ENCODE measurements at regions not wholly inside any gene's neighbourhood (a gene's known extent, or its start where the extent isn't known, plus 50 kb on each side); places are given as distances from the start of the nearest gene placed in this dataset.

DNA sequence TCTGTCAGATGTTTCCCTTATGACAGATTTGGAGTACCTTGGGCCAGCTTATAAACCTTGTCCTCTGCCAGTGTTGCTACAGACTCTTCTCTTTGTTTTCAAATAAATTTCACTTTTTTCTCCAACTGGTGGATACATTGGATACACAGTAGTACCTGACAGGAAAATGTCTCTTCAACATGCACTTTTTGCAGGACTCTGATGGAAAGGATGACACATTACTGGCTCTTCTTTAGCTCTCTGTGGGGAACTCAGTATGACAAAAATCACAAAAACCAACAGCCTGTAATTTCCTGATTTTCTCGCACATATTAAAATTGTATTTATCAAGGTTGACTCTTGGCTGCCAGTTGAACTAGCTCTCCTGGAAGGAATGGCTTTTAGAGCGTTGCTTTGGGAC is 61.3 kb upstream of the GIMD1 start:
- no peak for DNase-seq (ENCODE audit: low read depth in 2 of 2)

DNA sequence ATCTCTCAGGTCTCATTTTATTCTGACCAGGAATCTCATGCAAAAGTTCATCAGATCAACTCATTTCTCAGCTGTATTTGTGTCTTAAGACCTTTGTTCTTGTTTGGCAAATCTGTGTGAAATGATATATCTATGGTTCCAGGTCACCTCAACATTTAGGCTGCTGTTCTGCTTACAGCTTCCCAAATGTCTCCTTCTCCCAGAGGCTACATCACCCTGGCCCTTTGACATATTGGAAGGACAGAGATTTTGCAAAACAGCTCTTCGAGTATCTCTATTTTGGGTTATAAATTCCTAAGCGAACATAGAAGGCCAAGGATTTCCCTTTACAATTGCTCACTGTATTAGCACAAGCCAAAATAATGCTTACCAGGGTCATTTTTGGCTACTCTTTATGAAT is 57.5 kb upstream of the GIMD1 start:
- no peak for DNase-seq (ENCODE audit: low read depth in 2 of 2)

DNA sequence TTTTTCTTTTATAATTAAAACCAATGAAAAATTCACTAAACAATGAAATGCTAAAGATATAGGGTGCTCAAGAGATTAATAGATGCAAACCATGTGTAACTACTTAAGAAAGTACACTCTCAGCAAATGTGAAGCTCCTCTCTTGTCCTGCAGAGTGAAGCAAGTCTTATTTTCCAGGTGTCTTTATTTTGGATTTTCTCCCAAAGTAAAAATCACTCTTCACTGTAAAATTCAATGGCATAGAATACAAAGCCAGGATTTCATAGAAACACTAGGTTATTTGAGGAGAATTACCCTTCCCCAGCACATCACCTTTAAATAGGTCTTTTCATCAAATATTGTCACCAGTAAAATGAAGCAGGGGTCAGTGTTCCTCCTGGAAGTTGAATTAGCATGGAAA is 57.0 kb upstream of the GIMD1 start:
- no peak for DNase-seq (ENCODE audit: low read depth in 2 of 2)

DNA sequence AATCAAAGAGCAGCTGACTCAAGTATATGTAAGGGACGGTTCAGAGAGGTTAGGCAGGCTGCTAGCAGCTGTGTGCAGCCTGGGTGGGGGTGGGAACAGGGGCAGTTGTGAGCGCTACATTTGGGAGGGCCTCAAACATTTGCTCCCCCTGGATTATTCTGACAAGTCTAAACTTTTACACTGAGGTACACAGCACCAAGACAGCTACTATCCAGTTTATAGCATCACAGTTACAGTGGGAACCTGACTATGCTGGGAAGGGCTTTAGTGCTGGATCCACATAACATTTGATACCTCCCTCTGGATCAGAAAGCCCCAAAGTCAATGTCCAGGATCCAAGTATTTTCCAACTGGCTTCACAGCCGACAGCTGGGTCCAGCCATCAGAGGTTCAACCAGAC is 55.8 kb upstream of the GIMD1 start:
- no peak for DNase-seq (ENCODE audit: low read depth in 2 of 2)

DNA sequence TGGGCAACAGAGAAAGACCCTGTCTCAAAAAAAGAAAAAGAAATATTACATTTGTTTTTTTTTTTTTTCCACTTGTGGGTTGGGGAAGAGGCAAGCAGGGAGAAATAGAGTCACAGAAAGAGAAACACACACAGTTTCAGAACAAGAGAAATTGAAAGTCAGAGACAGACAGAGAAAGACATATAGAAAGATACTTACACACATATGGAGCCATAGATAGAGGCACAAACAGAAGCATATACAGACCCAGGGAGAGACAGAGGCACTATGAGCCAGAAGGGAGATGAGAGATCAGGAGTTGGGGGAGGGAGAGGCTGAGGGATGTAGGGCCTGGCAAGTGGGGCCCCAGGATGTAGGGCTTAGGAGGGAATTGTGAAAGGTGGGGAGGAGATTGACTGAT is 55.2 kb upstream of the GIMD1 start:
- DNase-seq (ENCODE audit: low read depth in 2 of 2) = no peak

DNA sequence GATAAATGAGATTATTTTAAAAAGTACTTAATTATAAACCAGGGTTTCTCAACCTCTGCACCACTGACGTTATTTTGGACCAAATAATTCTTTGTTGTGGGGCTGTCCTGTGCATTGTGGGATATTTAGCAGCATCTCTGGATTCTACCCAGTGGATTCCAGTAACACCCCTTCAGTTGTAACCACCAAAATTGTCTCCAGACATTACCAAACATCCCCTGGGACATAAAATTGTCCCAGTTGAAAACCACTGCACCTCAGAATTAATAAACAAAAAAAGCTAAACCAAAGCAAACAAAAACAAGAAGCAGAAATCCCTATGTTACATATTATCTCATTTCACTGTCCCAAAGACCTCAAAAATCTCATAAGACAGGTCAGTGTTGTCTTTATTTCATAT is 54.2 kb upstream of the GIMD1 start:
- DNase-seq (ENCODE audit: low read depth in 2 of 2) = no peak

DNA sequence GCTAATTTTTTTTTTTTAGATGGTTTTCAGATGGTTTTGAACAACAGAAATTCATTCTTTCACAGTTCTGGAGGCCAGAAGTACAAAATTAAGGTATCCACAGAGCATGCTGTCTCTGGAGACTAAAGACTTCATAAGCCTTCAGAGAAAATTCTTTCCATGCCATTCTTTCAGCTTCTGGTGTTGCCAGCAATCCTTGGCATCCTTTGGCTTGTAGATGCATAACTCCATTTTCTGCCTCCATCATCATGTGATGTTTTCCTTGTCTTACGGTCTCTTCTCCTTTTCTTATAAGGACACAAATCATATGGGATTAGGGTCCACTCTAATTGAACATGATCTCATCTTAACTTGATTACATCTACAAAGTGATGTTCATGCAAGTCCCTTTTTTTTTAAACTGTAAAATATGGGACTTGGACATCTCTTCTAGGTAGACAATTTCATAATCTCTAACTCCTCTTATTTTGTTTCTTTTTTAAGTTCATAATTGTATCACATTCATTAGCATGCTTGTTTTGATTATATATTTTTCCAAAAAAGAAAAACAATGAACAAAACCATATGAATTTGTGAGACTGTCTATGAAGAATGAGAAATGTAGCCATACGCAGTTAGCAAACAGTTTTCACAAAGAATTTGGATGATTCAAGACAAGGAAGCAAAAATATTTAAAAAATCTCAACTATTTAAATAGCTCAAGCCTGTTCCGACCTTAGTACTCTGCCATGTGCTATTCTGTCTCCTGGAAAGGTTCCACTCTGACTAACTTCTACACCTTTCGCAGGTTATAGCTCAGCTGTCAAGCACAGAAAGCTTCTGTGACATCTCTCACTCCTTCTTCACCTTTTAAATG is 53.1 kb upstream of the GIMD1 start:
- no peak for DNase-seq (ENCODE audit: low read depth in 2 of 2)

DNA sequence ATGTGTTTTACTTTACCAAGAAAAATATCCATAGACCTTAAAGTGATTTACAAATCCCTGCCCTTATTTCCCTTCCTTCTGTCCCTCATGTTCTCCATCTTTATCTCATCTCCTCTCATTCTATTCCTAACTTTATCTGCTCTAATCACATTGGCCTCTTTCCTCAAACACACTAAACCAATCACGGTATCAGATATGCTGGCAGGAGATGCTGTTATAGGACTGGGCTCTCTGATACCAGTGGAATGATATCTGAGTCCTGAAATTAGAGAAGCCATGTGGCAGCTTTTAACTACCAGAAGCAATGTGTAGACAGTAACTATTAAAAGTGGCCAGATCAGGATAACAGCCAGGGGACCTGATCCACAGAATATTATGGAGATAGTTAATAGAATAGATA is 49.9 kb upstream of the GIMD1 start:
- no peak for DNase-seq (ENCODE audit: low read depth in 2 of 2)

Measured in stimulated activated CD4-positive, alpha-beta T cell treated with anti-CD3 and anti-CD28 coated beads, Interleukin-12 subunit alpha, Interleukin-12 subunit beta, amount 100 ng/mL, for 24 hours (primary cell).